Right renal pelvis (tissue), 4 donors: ENCODE measurements at regions not wholly inside any gene's neighbourhood (a gene's known extent, or its start where the extent isn't known, plus 50 kb on each side); places are given as distances from the start of the nearest gene placed in this dataset.
A peak's percentile ranks its signal among the peaks of the same experiment; 100 is the strongest.

Experiments used
- DNase-seq, 4 donors: peaks; one replicate each; pipeline ENCODE4 v3.0.0-alpha.2; 2013; ENCODE audit warnings: low read depth in 4 of 4, low spot score in 3 of 4, missing footprints in 1 of 4

- no peak for DNase-seq
These were observed 311.0 kb downstream of the AGTPBP1 start for GRCh38 chr9:85430659-85431338.

DNA sequence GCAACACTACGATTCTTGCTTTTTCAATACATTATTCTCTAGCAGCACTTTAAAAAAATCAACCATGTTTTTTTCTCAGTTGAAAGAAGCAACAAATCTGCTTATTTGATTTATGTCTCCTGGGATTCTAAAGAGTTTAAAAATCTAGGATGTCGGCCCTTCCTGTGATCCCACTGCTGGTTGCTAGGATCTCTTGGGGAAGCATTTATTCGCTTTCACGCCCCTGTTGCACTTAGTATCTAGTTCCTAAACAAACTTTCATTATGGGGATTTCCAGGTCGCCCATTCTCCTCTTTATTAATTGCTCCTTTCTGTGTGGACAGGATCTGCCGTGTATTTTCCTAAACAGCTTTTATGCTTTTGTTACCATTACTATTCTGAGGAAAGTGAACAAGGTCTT lies 313.5 kb downstream of the AGTPBP1 start:
- no peak for DNase-seq

GRCh38 chr9:85427772-85428171 lies 314.0 kb downstream of the AGTPBP1 start:
- no peak for DNase-seq

GRCh38 chr9:85425153-85425611 lies 316.6 kb downstream of the AGTPBP1 start:
- DNase-seq, result peak; percentile 71 to 82 (median 78)

GRCh38 chr9:85423422-85423821 lies 318.3 kb downstream of the AGTPBP1 start:
- no peak for DNase-seq

GRCh38 chr9:85421641-85422040 lies 320.1 kb downstream of the AGTPBP1 start:
- DNase-seq, result no peak

DNA sequence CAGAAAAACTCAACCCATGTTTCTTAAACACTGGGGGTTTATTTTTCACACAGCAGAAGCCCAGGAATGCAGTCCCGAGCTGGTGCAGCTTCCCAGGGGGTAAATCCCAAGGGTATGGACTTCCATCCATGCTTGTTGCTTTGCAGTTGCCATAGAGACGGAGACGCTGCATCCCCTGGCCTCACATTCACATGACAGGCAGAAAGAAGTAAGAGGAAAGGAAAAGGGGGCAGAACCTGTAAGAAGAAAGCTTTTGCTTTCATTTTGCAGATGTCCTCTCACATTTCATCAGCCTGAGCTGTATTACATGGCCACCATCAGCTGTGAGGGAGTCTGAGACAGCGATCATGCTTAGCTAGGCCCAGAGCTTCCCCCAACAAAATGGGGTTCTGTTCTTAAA lies 321.0 kb downstream of the AGTPBP1 start:
- no peak for DNase-seq

DNA sequence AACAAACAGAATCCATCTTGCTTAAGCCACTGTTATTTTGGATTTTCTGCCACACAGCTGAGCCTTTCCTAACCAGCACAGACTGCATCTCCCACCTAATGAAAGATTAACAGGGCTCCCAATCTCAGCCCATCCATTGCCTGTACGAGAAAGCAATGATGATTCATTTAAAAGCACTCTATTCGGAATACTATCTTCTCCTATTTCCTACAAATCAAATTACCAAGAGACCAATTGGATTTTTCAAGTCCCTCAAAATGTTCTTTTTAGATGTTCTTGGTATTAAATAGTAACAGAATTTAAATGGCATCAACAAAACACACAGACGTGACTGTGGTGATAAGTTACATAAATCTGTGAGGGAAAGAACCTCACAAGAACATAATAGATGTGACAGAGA lies 324.1 kb downstream of the AGTPBP1 start:
- DNase-seq, result no peak

DNA sequence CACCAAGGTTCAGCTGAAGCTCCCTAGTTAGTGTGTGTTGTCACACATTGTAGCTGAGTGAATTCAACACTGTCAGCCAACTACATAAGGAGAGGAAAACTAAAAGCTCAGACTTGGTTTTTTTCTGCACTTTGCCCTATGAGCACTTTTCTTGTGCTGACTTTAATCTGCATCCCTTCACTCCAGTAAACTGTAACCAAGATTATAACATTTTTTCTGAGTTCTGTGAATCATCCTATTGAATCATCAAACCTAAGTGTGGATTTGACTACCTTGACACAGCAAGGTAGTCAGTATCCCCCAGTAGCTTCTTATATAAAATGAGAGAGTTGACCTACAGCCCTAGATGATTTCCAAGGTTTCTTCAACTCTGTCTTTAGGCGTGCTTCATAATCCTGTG lies 325.0 kb downstream of the AGTPBP1 start:
- DNase-seq, result no peak

- DNase-seq, result no peak
These were observed 327.4 kb downstream of the AGTPBP1 start for GRCh38 chr9:85414390-85414789.

GRCh38 chr9:85408494-85408893 lies 333.3 kb downstream of the AGTPBP1 start:
- no peak for DNase-seq

- no peak for DNase-seq
These were observed 336.2 kb downstream of the AGTPBP1 start for GRCh38 chr9:85405566-85405950.

- no peak for DNase-seq
These were observed 336.7 kb downstream of the AGTPBP1 start for GRCh38 chr9:85404911-85405565.

DNA sequence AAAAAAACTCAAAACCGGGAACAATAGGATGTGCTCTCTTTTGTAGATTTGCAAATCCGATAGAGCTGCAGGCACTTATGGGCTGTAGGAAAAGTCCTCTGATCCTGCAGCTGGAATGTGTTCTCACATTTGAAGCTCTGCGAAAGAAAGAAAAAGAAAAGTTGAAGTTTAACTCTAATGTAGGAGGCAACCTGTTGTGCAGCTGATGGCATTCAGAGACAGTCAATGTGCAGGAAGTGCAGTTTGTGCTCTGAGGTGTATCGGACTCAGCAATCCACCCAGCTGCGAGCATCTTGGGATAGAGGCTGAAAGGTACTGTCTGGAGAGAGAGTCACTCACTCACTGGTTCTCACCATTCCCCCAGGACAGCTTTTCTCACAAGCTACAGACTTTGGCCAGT lies 339.2 kb downstream of the AGTPBP1 start:
- DNase-seq, result peak in 1 of 4 donors; percentile 49

DNA sequence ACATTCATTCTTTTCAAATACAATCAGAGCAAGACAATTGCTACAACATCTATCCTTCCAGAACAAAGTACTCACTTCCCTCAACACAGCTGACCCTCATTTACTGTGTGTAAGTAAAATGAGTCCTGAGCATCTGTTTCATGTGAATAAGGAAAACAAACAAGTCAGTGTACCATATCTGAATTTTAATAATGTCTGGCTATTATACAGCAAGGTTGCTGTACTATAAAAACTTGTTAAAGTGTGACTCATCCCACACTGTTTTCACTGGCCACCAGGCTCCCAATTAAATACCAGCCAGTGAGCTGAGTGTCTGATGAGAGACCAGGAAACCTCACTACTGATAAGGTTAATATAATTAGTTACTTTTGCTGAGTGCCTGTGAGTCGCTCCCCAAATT lies 339.8 kb downstream of the AGTPBP1 start:
- DNase-seq, result no peak

DNA sequence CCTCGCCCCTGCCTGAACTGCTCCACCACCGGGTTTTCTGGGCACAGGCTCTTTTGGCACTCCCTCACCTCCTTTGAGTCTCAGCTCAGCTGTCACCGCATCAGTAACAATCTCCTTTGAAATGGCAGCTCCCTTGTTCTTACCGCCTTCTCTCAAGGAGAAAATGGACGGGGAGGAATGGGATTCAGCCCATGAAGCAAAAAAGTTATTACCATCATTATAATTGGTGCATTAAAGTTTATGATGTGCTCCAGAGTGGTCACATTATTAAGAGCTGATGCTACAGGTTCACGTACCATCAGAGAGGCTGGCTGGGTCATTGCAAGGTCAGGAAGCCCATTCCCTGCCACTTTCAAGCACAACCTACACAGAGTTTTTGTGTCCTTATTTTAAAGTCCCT lies 344.7 kb downstream of the AGTPBP1 start:
- no peak for DNase-seq

DNA sequence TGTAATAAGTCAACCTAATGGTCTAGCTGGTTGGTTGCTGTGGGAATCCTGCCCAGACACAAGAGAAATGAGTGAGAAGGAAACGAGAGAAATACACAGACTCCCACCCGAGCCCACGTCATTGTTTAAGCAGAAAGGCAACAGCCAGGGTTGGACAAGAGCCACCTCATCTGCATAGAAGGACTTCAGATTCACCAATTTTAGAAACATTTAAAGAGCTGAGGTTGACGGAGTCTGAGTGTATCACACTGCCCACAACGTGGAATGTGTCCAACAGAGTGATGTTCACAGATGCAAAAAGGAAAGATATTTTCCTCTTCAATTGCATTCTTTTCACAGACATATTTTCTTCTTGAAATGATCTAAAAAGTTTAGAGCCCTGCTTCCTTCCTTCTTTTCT lies 349.5 kb downstream of the AGTPBP1 start:
- no peak for DNase-seq

GRCh38 chr9:85377731-85378289 lies 363.9 kb downstream of the AGTPBP1 start:
- no peak for DNase-seq

- no peak for DNase-seq
These were observed 373.0 kb downstream of the AGTPBP1 start for GRCh38 chr9:85368781-85369180.

DNA sequence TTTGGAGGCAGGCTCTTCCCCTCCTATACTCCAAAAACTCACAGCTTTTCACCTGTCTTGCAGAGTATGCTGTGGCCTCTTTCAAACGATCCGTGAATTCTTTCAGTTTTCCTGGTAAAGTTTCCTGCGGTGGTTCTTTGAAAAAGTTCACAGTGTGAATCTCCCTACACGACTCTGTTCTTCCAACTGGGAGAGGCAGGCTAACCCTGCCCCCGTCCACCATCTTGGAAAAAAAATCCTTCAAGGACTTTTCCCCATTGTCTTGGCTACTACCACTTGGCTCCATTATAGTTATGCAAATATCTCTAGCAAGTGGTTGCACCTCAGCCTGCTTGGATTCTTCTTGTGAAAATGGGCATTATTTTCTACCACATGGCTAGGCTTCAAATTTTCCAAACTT lies 382.6 kb downstream of the AGTPBP1 start:
- DNase-seq, result no peak

DNA sequence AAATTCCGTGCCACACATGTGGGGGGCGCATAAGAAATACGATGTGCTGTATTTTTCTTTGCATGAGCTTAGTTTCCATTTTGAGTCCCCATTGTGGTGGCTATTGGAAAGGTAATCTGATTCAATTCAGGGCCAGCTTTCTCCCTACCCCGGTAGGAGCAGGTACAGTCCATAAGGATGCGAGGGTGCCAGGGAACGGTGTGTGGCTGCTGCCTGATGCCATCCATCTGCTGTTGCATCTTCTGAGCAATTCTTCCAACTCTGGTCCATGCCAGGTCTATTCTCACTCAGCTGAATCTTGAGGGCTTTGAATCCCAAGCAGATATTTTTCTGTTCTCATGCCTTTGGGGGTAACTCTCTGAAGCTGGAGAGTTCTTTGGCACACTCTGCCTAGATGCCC lies 392.7 kb downstream of the AGTPBP1 start:
- no peak for DNase-seq

- no peak for DNase-seq
These were observed 394.2 kb downstream of the AGTPBP1 start for GRCh38 chr9:85347541-85347940.
